H9 (cell line): ENCODE measurements at regions not wholly inside any gene's neighbourhood (a gene's known extent, or its start where the extent isn't known, plus 50 kb on each side); places are given as distances from the start of the nearest gene placed in this dataset.

ENCODE experiments used
- DNase-seq: peaks from one replicate; pipeline ENCODE4 v3.0.0-alpha.2; 2017
- H2AFZ ChIP-seq: one replicate; pipeline ENCODE4 v1.6.1; 2013; ENCODE audit warnings: mild to moderate bottlenecking, low read length, control low read depth, moderate library complexity
- H2AK5ac ChIP-seq: 2 replicates; pipeline ENCODE4 v1.6.1; 2013; ENCODE audit warnings: low read length, control low read depth, mixed read lengths; ENCODE audit not compliant: insufficient read length
- H2BK120ac ChIP-seq: one replicate; pipeline ENCODE4 v1.6.1; 2013; ENCODE audit warnings: low read depth, mild to moderate bottlenecking, low read length, control low read depth, inconsistent platforms; ENCODE audit not compliant: poor library complexity, severe bottlenecking
- H2BK12ac ChIP-seq: 2 replicates; pipeline ENCODE4 v1.6.1; 2013; ENCODE audit warnings: low read length, control low read depth, mixed read lengths, low read depth; ENCODE audit not compliant: insufficient read length
- H2BK15ac ChIP-seq: 2 replicates; pipeline ENCODE4 v1.6.1; 2013; ENCODE audit warnings: low read depth, low read length, control low read depth
- H2BK20ac ChIP-seq: one replicate; pipeline ENCODE4 v1.6.1; 2013; ENCODE audit warnings: low read depth, mild to moderate bottlenecking, low read length, control low read depth, inconsistent platforms; ENCODE audit not compliant: poor library complexity, severe bottlenecking
- H2BK5ac ChIP-seq: 2 replicates; pipeline ENCODE4 v1.6.1; 2013; ENCODE audit warnings: low read length, control low read depth, mixed read lengths; ENCODE audit not compliant: insufficient read length
- H3K14ac ChIP-seq: 2 replicates; pipeline ENCODE4 v1.6.1; 2013; ENCODE audit warnings: low read length, control low read depth; ENCODE audit not compliant: insufficient read depth
- H3K18ac ChIP-seq: 2 replicates; pipeline ENCODE4 v1.6.1; 2013; ENCODE audit warnings: low read depth, mild to moderate bottlenecking, mixed read lengths, low read length, control low read depth; ENCODE audit not compliant: insufficient read length
- H3K23ac ChIP-seq: 2 replicates; pipeline ENCODE4 v1.6.1; 2013; ENCODE audit warnings: low read length, control low read depth, mixed read lengths, low read depth; ENCODE audit not compliant: insufficient read length
- H3K23me2 ChIP-seq: 2 replicates; pipeline ENCODE4 v1.6.1; 2013; ENCODE audit warnings: low read depth, mild to moderate bottlenecking, mixed read lengths, low read length, control low read depth; ENCODE audit not compliant: insufficient read length, poor library complexity, severe bottlenecking
- H3K27ac ChIP-seq: 2 replicates; pipeline ENCODE4 v1.5.1; 2013; ENCODE audit warnings: low read length, control low read depth, mixed read lengths, low read depth; ENCODE audit not compliant: insufficient read length
- H3K27me3 ChIP-seq: 2 replicates; pipeline ENCODE4 v1.6.1; 2013; ENCODE audit warnings: low read length, control low read depth, inconsistent platforms; ENCODE audit not compliant: insufficient read depth
- H3K4ac ChIP-seq: 2 replicates; pipeline ENCODE4 v1.6.1; 2013; ENCODE audit warnings: low read depth, mild to moderate bottlenecking, control low read depth, inconsistent platforms, low read length, moderate library complexity
- H3K4me1 ChIP-seq: 2 replicates; pipeline ENCODE4 v1.6.1; 2013; ENCODE audit warnings: low read length, control low read depth, inconsistent platforms; ENCODE audit not compliant: insufficient read depth
- H3K4me2 ChIP-seq: 2 replicates; pipeline ENCODE4 v1.6.1; 2013; ENCODE audit warnings: low read length, control low read depth, mixed read lengths; ENCODE audit not compliant: insufficient read length, insufficient read depth
- H3K56ac ChIP-seq: 2 replicates; pipeline ENCODE4 v1.6.1; 2013; ENCODE audit warnings: low read depth, mild to moderate bottlenecking, mixed read lengths, low read length, control low read depth; ENCODE audit not compliant: insufficient read length
- H3K79me1 ChIP-seq: 2 replicates; pipeline ENCODE4 v1.6.1; 2013; ENCODE audit warnings: low read depth, mild to moderate bottlenecking, moderate library complexity, low read length, control low read depth, inconsistent platforms; ENCODE audit not compliant: insufficient read depth, poor library complexity, severe bottlenecking
- H3K79me2 ChIP-seq: 2 replicates; pipeline ENCODE4 v1.6.1; 2013; ENCODE audit warnings: low read length, control low read depth, inconsistent platforms; ENCODE audit not compliant: insufficient read depth
- H3K9ac ChIP-seq: 2 replicates; pipeline ENCODE4 v1.6.1; 2013; ENCODE audit warnings: low read length, control low read depth, mixed read lengths; ENCODE audit not compliant: insufficient read length; ENCODE audit errors: extremely low read depth
- H3K9me3 ChIP-seq: one replicate; pipeline ENCODE4 v1.6.1; 2013; ENCODE audit warnings: low read depth, low read length, inconsistent platforms; ENCODE audit not compliant: control insufficient read depth
- H3T11ph ChIP-seq: one replicate; pipeline ENCODE4 v1.6.1; 2013; ENCODE audit warnings: mild to moderate bottlenecking, low read length, control low read depth, inconsistent platforms
- H4K20me1 ChIP-seq: one replicate; pipeline ENCODE4 v1.6.1; 2013; ENCODE audit not compliant: control insufficient read depth, insufficient read length, insufficient read depth
- H4K5ac ChIP-seq: 2 replicates; pipeline ENCODE4 v1.6.1; 2013; ENCODE audit warnings: low read depth, mild to moderate bottlenecking, mixed read lengths, low read length, control low read depth; ENCODE audit not compliant: insufficient read length
- H4K8ac ChIP-seq: replicated peaks from 2 replicates; pipeline ENCODE4 v1.6.1; 2013; ENCODE audit warnings: low read length, control low read depth, mixed read lengths, low read depth; ENCODE audit not compliant: insufficient read length
- H4K91ac ChIP-seq: 2 replicates; pipeline ENCODE4 v1.6.1; 2013; ENCODE audit warnings: low read depth, mild to moderate bottlenecking, moderate library complexity, mixed read lengths, low read length, control low read depth; ENCODE audit not compliant: insufficient read length
- H3K27ac Mint-ChIP-seq, 3 experiments: 2 replicates in 2 of 3; 3 replicates in 1 of 3; pipeline ENCODE4 v1.8.0; 2020 to 2021; ENCODE audit warnings: mixed read lengths in 3 of 3, mild to moderate bottlenecking in 1 of 3, moderate library complexity in 1 of 3
- H3K27me3 Mint-ChIP-seq: 2 replicates; pipeline ENCODE4 v1.8.0; 2021; ENCODE audit warnings: low read depth, mild to moderate bottlenecking, moderate library complexity, mixed read lengths
- H3K36me3 Mint-ChIP-seq, 3 experiments: 2 replicates in 2 of 3; 3 replicates in 1 of 3; pipeline ENCODE4 v1.8.0; 2020 to 2021; ENCODE audit warnings: low read depth in 3 of 3, mixed read lengths in 3 of 3; ENCODE audit not compliant: insufficient read depth in 1 of 3
- H3K4me1 Mint-ChIP-seq, 2 experiments: 2 replicates each; pipeline ENCODE4 v1.8.0; 2020; ENCODE audit warnings: mixed read lengths in 2 of 2
- H3K4me3 Mint-ChIP-seq, 2 experiments: 2 replicates in 1 of 2; 3 replicates in 1 of 2; pipeline ENCODE4 v1.8.0; 2020 to 2021; ENCODE audit warnings: mild to moderate bottlenecking in 2 of 2, mixed read lengths in 2 of 2, moderate library complexity in 1 of 2
- H3K9me3 Mint-ChIP-seq, 2 experiments: 2 replicates in 1 of 2; 3 replicates in 1 of 2; pipeline ENCODE4 v1.8.0; 2020; ENCODE audit warnings: mild to moderate bottlenecking in 2 of 2, mixed read lengths in 2 of 2, moderate library complexity in 1 of 2
- CTCF ChIP-seq: fragments of 200-600 bp; sonication (generic); conservative IDR thresholded peaks from 3 replicates; pipeline ENCODE4 v1.8.0; 2021; ENCODE audit warnings: antibody characterized with exemption, mild to moderate bottlenecking
- WGBS: extraction: QIAGEN DNeasy Blood & Tissue Kit; methylation state at CpG from one replicate; pipeline ENCODE4 v1.1.7; 2013; ENCODE audit warnings: missing lambda C conversion rate, low lambda C conversion rate, mixed read lengths; ENCODE audit not compliant: insufficient read length; ENCODE audit errors: extremely low coverage; 5-methylcytosine and 5-hydroxymethylcytosine counted together

DNA sequence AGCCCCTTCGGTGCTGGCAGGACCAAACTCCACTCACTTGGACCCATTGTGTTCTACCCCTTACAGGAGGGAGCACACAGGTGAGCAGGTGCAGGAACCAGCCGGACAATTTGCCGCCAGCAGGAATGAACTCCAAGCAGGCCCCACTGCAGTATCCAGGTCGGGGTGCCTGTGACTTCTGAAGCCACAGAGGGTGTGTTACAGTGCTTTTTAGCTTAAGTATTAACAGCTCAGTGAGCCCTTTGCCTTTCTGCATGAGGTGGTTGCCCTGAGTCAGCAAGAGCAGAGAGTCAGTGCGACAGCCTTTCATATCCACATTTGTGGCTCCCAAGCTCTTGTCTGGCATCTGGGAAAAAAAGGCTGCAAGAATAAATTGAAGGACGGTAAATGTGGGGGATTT is 366.6 kb upstream of the LRRC4C start:
- no peak overlapping the region for H2BK5ac ChIP-seq
- Mint-ChIP-seq H3K4me1 (peaks cover 9 to 12% of the 10 kb centered on the region in 2 experiments; a peak in 3 of 4 replicates), H3K27ac (no peak overlapping the region), H3K27me3 (no peaks in the 10 kb centered on the region), H3K4me3 (no peak overlapping the region), H3K9me3 (no peaks in the 10 kb centered on the region), H3K36me3 (no peaks in the 10 kb centered on the region; a peak in 1 of 7 replicates)
- no peaks in the 10 kb centered on the region for H3K9me3 ChIP-seq
- no peak overlapping the region for H3K4me2 ChIP-seq
- H3K27me3 ChIP-seq: no peaks in the 10 kb centered on the region
- no peaks in the 10 kb centered on the region for H3K79me2 ChIP-seq
- H2BK120ac ChIP-seq: no peak overlapping the region
- no peak overlapping the region for H4K91ac ChIP-seq
- H2AFZ ChIP-seq: no peak overlapping the region
- no peaks in the 10 kb centered on the region for H3K23me2 ChIP-seq
- H2BK15ac ChIP-seq: no peak overlapping the region
- no peak overlapping the region for H4K8ac ChIP-seq
- WGBS: no CpG with 5 or more reads among the region's 6 CpGs
- no peak overlapping the region for H4K5ac ChIP-seq
- no peak overlapping the region for H3K18ac ChIP-seq
- H2AK5ac ChIP-seq: no peak overlapping the region
- no peak for DNase-seq
- H3K14ac ChIP-seq: no peak overlapping the region
- H3K27ac ChIP-seq: no peak overlapping the region
- H3K9ac ChIP-seq: no peak overlapping the region
- no peaks in the 10 kb centered on the region for H3K79me1 ChIP-seq
- H4K20me1 ChIP-seq: no peaks in the 10 kb centered on the region
- TF ChIP-seq CTCF: no peak
- no peak overlapping the region for H3K4ac ChIP-seq
- no peaks in the 10 kb centered on the region for H3K4me1 ChIP-seq
- no peak overlapping the region for H3K56ac ChIP-seq
- no peak overlapping the region for H3K23ac ChIP-seq
- no peak overlapping the region for H2BK20ac ChIP-seq
- no peak overlapping the region for H3T11ph ChIP-seq
- H2BK12ac ChIP-seq: no peak overlapping the region
